Caco-2 (cell line): ENCODE measurements at regions not wholly inside any gene's neighbourhood (a gene's known extent, or its start where the extent isn't known, plus 50 kb on each side); places are given as distances from the start of the nearest gene placed in this dataset.
"Not testable (repeated sequence)": the region's sequence is repeated elsewhere in the genome, so short reads cannot be mapped to it uniquely, and the experiment has no call there.

Experiments
- BruUV-seq: library from RNA; stranded (reverse); fragments of 400-500 nt; replicated peaks from 2 replicates; lab custom pipeline; 2021; lab: Mats Ljungman, UMichigan
- CTCF ChIA-PET: fragments of 300-600 bp; sonication (Branson Sonifier 250); formaldehyde crosslinking; loops from one replicate; lab custom pipeline; 2022; ENCODE audit warnings: antibody characterized with exemption; lab: Charles Lee
- POLR2A ChIA-PET: fragments of 300-600 bp; sonication (Branson Sonifier 250); formaldehyde crosslinking; loops from one replicate; lab custom pipeline; 2022; ENCODE audit warnings: antibody characterized with exemption; lab: Charles Lee
- DNase-seq, 2 experiments: peaks; one replicate each; pipeline versions ENCODE4 v3.0.0 to v3.0.0-alpha.2; 2020 to 2022
- H3K27me3 ChIP-seq: replicated peaks from 2 replicates; pipeline ENCODE4 v1.6.0; 2011; ENCODE audit warnings: low read length; ENCODE audit not compliant: control insufficient read depth, insufficient read depth
- H3K36me3 ChIP-seq: 2 replicates; pipeline ENCODE4 v1.5.1; 2011; ENCODE audit warnings: low read length; ENCODE audit not compliant: control insufficient read depth, insufficient read depth
- H3K4me1 ChIP-seq: fragments of 250-450 bp; sonication (Bioruptor Pico); 2 replicates; pipeline ENCODE4 v1.5.1; 2020; ENCODE audit warnings: mild to moderate bottlenecking
- H3K4me3 ChIP-seq: 2 replicates; pipeline ENCODE4 v1.5.1; 2011; ENCODE audit warnings: low read depth, mild to moderate bottlenecking, control low read depth, low read length
- H3K9me3 ChIP-seq: fragments of 250-450 bp; sonication (Bioruptor Pico); 2 replicates; pipeline ENCODE4 v1.5.1; 2020; ENCODE audit warnings: mild to moderate bottlenecking, moderate library complexity
- H3K27ac Mint-ChIP-seq: one replicate; pipeline ENCODE4 v1.8.0; 2022; ENCODE audit warnings: mixed read lengths; ENCODE audit not compliant: unreplicated experiment
- H3K27me3 Mint-ChIP-seq: one replicate; pipeline ENCODE4 v1.8.0; 2022; ENCODE audit warnings: mixed read lengths; ENCODE audit not compliant: insufficient read depth, unreplicated experiment
- H3K36me3 Mint-ChIP-seq: one replicate; pipeline ENCODE4 v1.8.0; 2022; ENCODE audit warnings: mild to moderate bottlenecking, mixed read lengths; ENCODE audit not compliant: insufficient read depth, unreplicated experiment
- H3K4me1 Mint-ChIP-seq: one replicate; pipeline ENCODE4 v1.8.0; 2022; ENCODE audit warnings: low read depth, mixed read lengths; ENCODE audit not compliant: unreplicated experiment
- H3K4me3 Mint-ChIP-seq: one replicate; pipeline ENCODE4 v1.8.0; 2022; ENCODE audit warnings: mild to moderate bottlenecking, moderate library complexity, mixed read lengths; ENCODE audit not compliant: unreplicated experiment
- H3K9me3 Mint-ChIP-seq: one replicate; pipeline ENCODE4 v1.8.0; 2022; ENCODE audit warnings: mixed read lengths; ENCODE audit not compliant: unreplicated experiment
- intact Hi-C: fragments of 100-400 bp; cut with micrococcal nuclease; formaldehyde crosslinking; loops from one replicate; pipeline ENCODE4 v1.10.0; 2022; ENCODE audit not compliant: unreplicated experiment
- TF ChIP-seq, protein P1 (sequence below), 2 experiments: fragments of 200-600 bp in 1 of 2; IDR thresholded peaks; 1 replicate in 1 of 2; 2 replicates in 1 of 2; pipeline versions ENCODE4 v1.5.1 to v1.8.0; 2011 to 2022; ENCODE audit warnings: antibody characterized with exemption in 1 of 2, control low read depth in 1 of 2, inconsistent platforms in 1 of 2, low read depth in 1 of 2, low read length in 1 of 2, mild to moderate bottlenecking in 1 of 2, moderate library complexity in 1 of 2; ENCODE audit not compliant: insufficient read depth in 1 of 2, severe bottlenecking in 1 of 2, unreplicated experiment in 1 of 2

DNA sequence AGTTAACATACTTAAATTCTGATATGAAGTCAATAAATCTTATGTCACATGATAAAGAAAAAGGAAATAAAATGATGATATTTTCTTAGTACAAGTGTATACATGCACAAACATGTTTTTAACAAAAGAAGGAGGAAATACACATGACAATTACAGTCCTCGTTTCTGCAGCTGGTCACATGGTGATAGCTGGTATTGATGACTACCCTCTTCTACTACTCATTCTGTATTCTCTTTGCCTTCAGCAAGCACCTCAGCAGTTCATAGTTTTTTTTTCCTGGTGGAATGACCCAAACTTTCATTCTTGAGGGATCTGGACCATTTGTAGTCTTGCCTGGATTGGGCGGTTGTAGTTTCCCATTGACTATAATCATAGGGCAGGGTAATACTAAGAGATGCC, 64.4 kb upstream of the CFAP126 start:
- H3K4me3 Mint-ChIP-seq = no peak overlapping the region
- no TSS peak for BruUV-seq
- intact Hi-C loops = no loop called here
- DNase-seq = no peak
- no peak overlapping the region for H3K27ac Mint-ChIP-seq
- Histone ChIP-seq H3K4me3 (no peak overlapping the region), H3K27me3 (no peaks in the 10 kb centered on the region), H3K9me3 (no peaks in the 10 kb centered on the region), H3K36me3 (no peaks in the 10 kb centered on the region), H3K4me1 (no peaks in the 10 kb centered on the region)
- no peaks in the 10 kb centered on the region for H3K9me3 Mint-ChIP-seq
- TF ChIP-seq, protein P1, sequence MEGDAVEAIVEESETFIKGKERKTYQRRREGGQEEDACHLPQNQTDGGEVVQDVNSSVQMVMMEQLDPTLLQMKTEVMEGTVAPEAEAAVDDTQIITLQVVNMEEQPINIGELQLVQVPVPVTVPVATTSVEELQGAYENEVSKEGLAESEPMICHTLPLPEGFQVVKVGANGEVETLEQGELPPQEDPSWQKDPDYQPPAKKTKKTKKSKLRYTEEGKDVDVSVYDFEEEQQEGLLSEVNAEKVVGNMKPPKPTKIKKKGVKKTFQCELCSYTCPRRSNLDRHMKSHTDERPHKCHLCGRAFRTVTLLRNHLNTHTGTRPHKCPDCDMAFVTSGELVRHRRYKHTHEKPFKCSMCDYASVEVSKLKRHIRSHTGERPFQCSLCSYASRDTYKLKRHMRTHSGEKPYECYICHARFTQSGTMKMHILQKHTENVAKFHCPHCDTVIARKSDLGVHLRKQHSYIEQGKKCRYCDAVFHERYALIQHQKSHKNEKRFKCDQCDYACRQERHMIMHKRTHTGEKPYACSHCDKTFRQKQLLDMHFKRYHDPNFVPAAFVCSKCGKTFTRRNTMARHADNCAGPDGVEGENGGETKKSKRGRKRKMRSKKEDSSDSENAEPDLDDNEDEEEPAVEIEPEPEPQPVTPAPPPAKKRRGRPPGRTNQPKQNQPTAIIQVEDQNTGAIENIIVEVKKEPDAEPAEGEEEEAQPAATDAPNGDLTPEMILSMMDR (IDR thresholded peaks at IDR 0.05; ENCODE audit: insufficient read depth in 1 of 2, low read depth in 1 of 2, low read length in 1 of 2, severe bottlenecking in 1 of 2, unreplicated experiment in 1 of 2) = no peak
- H3K27me3 Mint-ChIP-seq = peaks cover 8% of the 10 kb centered on the region
- ChIA-PET CTCF (no interaction called here), POLR2A (no interaction called here)
- H3K4me1 Mint-ChIP-seq = peaks cover 28% of the 10 kb centered on the region
- peaks cover 10% of the 10 kb centered on the region for H3K36me3 Mint-ChIP-seq

DNA sequence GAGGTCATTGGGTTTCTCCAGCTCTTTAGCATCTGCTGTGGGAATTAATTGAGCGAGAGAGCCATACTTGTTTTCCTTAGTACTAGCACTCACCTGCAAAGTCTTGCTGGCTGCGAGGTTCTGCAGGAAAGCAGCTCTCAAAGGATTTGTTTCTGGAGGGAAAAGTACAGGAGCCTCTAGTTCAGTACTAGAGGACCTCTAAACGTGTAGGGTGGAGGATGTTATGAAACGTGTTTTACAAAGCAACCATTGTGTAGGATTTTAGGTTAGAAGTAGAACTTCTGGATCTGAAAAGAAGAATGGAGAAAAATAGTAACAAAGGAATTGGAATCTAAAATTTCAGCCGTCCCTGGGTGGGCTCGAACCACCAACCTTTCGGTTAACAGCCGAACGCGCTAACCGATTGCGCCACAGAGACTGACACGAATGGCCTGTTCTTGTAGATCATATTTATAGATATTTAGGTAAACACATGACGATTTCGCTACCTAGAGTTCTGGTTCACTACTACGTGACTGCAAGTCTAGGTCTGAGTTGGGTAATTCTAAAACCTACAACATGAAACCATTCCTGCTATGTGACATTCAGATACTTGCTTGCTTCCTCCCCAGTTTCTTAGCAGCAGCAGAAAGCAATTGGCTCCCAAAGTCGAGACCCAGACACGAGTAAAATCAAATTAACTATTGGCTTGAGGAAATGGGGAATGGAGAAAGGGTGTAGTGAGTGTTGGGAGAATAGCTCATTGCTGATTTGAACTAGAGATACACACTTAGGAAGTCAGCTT, 60.2 kb upstream of the CFAP126 start:
- intact Hi-C loops = no loop called here
- no peaks in the 10 kb centered on the region for H3K4me1 ChIP-seq
- H3K9me3 ChIP-seq = no peaks in the 10 kb centered on the region
- H3K27me3 Mint-ChIP-seq = peaks cover 8% of the 10 kb centered on the region
- BruUV-seq = no TSS peak
- TF ChIP-seq, protein P1 (IDR thresholded peaks at IDR 0.05; ENCODE audit: insufficient read depth in 1 of 2, low read depth in 1 of 2, low read length in 1 of 2, severe bottlenecking in 1 of 2, unreplicated experiment in 1 of 2) = no peak
- H3K36me3 Mint-ChIP-seq = peaks cover 10% of the 10 kb centered on the region
- no peaks in the 10 kb centered on the region for H3K27me3 ChIP-seq
- peak overlapping the region; percentile 19 for H3K4me3 ChIP-seq
- ChIA-PET CTCF (interaction anchor here (1.0 kb wide), 1 partner anchor 12 kb away, joined by 3 read pairs; no protein-coding TSS in a partner anchor), POLR2A (interaction anchor here (0.6 kb wide), 1 partner anchor 20 kb away, joined by 4 read pairs; no protein-coding TSS in a partner anchor)
- peak in 1 of 2 experiments; percentile 57 for DNase-seq
- no peaks in the 10 kb centered on the region for H3K36me3 ChIP-seq
- peaks cover 20% of the 10 kb centered on the region for H3K4me1 Mint-ChIP-seq
- H3K9me3 Mint-ChIP-seq = no peaks in the 10 kb centered on the region
- H3K27ac Mint-ChIP-seq = peak overlapping the region; percentile 76
- H3K4me3 Mint-ChIP-seq = peak overlapping the region; percentile 72

DNA sequence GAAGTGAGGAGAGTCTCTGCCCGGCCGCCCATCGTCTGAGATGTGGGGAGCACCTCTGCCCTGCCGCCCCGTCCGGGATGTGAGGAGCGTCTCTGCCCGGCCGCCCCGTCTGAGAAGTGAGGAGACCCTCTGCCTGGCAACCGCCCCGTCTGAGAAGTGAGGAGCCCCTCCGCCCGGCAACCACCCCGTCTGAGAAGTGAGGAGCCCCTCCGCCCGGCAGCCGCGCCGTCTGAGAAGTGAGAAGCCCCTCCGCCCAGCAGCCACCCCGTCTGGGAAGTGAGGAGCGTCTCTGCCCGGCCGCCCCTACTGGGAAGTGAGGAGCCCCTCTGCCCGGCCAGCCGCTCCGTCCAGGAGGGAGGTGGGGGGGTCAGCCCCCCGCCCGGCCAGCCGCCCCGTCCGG, 55.2 kb upstream of the CFAP126 start:
- peaks cover 13% of the 10 kb centered on the region for H3K36me3 Mint-ChIP-seq
- H3K27me3 ChIP-seq, BruUV-seq, DNase-seq, H3K4me1 Mint-ChIP-seq, H3K9me3 ChIP-seq, CTCF ChIA-PET, H3K4me3 ChIP-seq, H3K27ac Mint-ChIP-seq, H3K9me3 Mint-ChIP-seq, H3K27me3 Mint-ChIP-seq, POLR2A ChIA-PET, H3K36me3 ChIP-seq, intact Hi-C loops, H3K4me3 Mint-ChIP-seq, H3K4me1 ChIP-seq: not testable (repeated sequence)
